CD4-positive, CD25-positive, alpha-beta regulatory T cell (primary cell): ENCODE measurements at regions not wholly inside any gene's neighbourhood (a gene's known extent, or its start where the extent isn't known, plus 50 kb on each side); places are given as distances from the start of the nearest gene placed in this dataset.

Source experiments
- ATAC-seq, 2 donors: fragments of 150-1000 bp; cut with Tn5 transposase; one replicate each; pipeline ENCODE4 v1.10.0; 2021; ENCODE audit warnings: low read depth in 2 of 2, moderate number of reproducible peaks in 2 of 2, moderate library complexity in 1 of 2
- DNase-seq, 3 donors: peaks; one replicate each; pipeline versions ENCODE4 v3.0.0 to v3.0.0-alpha.2; 2012 to 2022; ENCODE audit warnings: mixed read lengths in 1 of 3
- H3K27ac ChIP-seq: one replicate; pipeline ENCODE4 v1.7.0; 2013; ENCODE audit warnings: mild to moderate bottlenecking, low read length; ENCODE audit not compliant: insufficient read depth, poor library complexity, severe bottlenecking
- H3K27me3 ChIP-seq: one replicate; pipeline ENCODE4 v1.7.0; 2013; ENCODE audit warnings: low read length; ENCODE audit not compliant: control insufficient read depth, insufficient read depth
- H3K36me3 ChIP-seq: one replicate; pipeline ENCODE4 v1.7.0; 2013; ENCODE audit warnings: mild to moderate bottlenecking, low read length, moderate library complexity; ENCODE audit not compliant: control insufficient read depth, insufficient read depth
- H3K4me1 ChIP-seq: 2 replicates; pipeline ENCODE4 v1.7.0; 2013; ENCODE audit warnings: mild to moderate bottlenecking, low read length; ENCODE audit not compliant: insufficient read depth, control insufficient read depth, poor library complexity, severe bottlenecking
- H3K4me3 ChIP-seq: one replicate; pipeline ENCODE4 v1.7.0; 2013; ENCODE audit warnings: low read depth, mild to moderate bottlenecking, low read length, moderate library complexity
- H3K9me3 ChIP-seq, 2 experiments: 1 replicate in 1 of 2; 2 replicates in 1 of 2; pipeline ENCODE4 v1.7.0; 2013; ENCODE audit warnings: low read length in 2 of 2, mild to moderate bottlenecking in 1 of 2, moderate library complexity in 1 of 2; ENCODE audit not compliant: control insufficient read depth in 2 of 2
- H3K27ac Mint-ChIP-seq, 3 donors: one replicate each; pipeline ENCODE4 v1.8.0; 2020 to 2022; ENCODE audit warnings: mild to moderate bottlenecking in 3 of 3, mixed read lengths in 3 of 3, moderate library complexity in 2 of 3
- H3K27me3 Mint-ChIP-seq: one replicate; pipeline ENCODE4 v1.8.0; 2022; ENCODE audit warnings: mild to moderate bottlenecking, mixed read lengths
- H3K36me3 Mint-ChIP-seq: one replicate; pipeline ENCODE4 v1.8.0; 2020; ENCODE audit warnings: mixed read lengths
- H3K4me1 Mint-ChIP-seq, 4 donors: one replicate each; pipeline ENCODE4 v1.8.0; 2020 to 2022; ENCODE audit warnings: mixed read lengths in 4 of 4, mild to moderate bottlenecking in 1 of 4
- H3K4me3 Mint-ChIP-seq, 4 donors: one replicate each; pipeline ENCODE4 v1.8.0; 2020 to 2022; ENCODE audit warnings: mild to moderate bottlenecking in 4 of 4, mixed read lengths in 4 of 4, moderate library complexity in 3 of 4
- H3K9me3 Mint-ChIP-seq, 7 donors: one replicate each; pipeline ENCODE4 v1.8.0; 2020 to 2022; ENCODE audit warnings: mixed read lengths in 7 of 7, mild to moderate bottlenecking in 3 of 7, moderate library complexity in 2 of 7

DNA sequence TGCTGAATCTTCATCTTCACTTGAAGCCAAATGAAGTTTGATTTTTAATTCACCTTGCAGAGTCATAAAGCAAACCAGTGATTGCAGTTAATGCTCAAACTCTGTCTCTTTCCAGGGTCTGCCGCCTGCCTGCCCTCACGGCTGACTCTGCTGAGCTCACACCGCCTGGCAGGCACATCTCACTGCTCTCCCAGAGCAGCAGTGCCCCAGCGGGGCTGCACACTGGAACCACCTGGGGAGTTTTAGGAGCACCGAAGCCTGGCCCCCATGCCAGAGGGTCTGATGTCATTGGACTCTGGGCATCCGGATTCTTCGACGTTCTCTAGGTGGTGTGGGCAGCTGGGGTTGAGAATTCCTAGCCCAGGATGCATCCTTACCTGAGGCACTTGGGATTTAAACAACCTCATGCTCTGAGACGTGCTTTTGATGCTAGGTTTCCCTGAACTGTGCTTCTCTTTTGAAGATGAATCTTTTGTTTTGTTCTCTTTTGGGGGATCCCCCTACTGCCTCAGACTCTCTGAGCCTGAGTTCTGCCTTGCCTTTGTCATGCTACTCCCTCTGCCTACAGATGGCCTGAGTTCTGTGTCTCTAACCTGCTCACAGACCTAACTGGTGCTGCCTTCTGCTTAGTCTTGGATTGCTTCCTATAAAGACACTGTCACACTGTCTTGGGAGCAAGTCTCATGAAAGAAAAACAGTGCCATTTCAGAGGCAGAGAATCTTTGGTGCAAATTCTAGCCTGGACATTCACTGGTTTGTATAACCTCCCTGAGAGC is 438.1 kb upstream of the CCL2 start:
- peaks cover 9% of the 10 kb centered on the region for H3K27me3 Mint-ChIP-seq
- no peaks in the 10 kb centered on the region for H3K27me3 ChIP-seq
- no peaks in the 10 kb centered on the region for H3K36me3 Mint-ChIP-seq
- H3K9me3 Mint-ChIP-seq = peaks cover 0 to 1% (median 0%) of the 10 kb centered on the region in 7 donors
- no peaks in the 10 kb centered on the region for H3K4me1 Mint-ChIP-seq
- H3K27ac ChIP-seq = no peak overlapping the region
- no peaks in the 10 kb centered on the region for H3K9me3 ChIP-seq
- H3K4me3 Mint-ChIP-seq = no peak overlapping the region
- ATAC-seq (no peak), DNase-seq (no peak)
- H3K4me3 ChIP-seq = no peak overlapping the region
- no peaks in the 10 kb centered on the region for H3K4me1 ChIP-seq
- no peak overlapping the region for H3K27ac Mint-ChIP-seq
- H3K36me3 ChIP-seq = no peaks in the 10 kb centered on the region

DNA sequence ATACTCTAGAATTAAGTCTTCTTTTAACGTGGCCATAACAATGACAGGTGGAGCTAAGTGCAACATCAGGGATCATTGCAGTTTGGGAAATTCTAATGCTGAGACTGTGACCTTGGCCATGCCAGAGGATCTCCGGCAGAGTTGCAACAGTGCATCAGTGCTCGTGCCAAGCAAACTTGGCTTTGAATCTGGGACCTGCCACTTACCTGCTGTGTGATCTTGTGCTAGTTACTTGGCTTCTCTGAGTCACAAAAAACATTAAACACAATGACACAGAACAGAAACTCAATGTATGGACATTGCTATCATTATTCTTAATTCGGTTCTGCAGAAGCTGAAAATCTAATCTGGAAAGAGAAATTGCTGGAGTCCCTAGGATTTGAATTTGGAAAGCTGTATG is 435.5 kb upstream of the CCL2 start:
- Mint-ChIP-seq H3K27ac (no peak overlapping the region), H3K27me3 (peaks cover 9% of the 10 kb centered on the region), H3K4me3 (no peak overlapping the region)

DNA sequence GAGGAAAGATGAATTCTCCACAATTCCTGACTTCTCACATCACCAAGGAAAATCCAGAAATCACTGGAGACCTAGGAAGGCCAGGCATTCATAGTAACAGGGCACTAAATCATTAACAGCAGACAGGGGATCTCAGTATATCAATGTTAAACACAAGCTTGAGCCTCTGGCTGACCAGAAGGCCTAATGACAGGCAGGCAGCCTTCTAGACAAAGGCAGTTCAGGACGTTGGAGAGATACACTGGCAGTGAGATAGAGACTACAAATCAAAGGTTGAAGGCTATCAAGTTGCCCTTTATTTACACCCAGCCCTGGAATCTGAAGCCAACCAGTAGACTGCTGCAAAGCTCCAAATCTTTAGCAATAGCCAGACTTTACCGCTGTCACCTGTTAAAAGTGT is 422.8 kb upstream of the CCL2 start:
- Histone ChIP-seq H3K36me3 (no peaks in the 10 kb centered on the region), H3K27me3 (peaks cover 2% of the 10 kb centered on the region), H3K4me3 (no peak overlapping the region), H3K9me3 (no peaks in the 10 kb centered on the region), H3K4me1 (no peaks in the 10 kb centered on the region), H3K27ac (no peak overlapping the region)
- DNase-seq = no peak
- Mint-ChIP-seq H3K27me3 (no peaks in the 10 kb centered on the region), H3K4me1 (no peaks in the 10 kb centered on the region), H3K36me3 (no peaks in the 10 kb centered on the region), H3K27ac (no peak overlapping the region), H3K4me3 (no peak overlapping the region), H3K9me3 (peaks cover 0 to 3% (median 0%) of the 10 kb centered on the region in 7 donors)
- ATAC-seq = no peak

More for the DNA sequence above, 435.5 kb upstream of the CCL2 start:
- H3K9me3 Mint-ChIP-seq = peaks cover 0 to 1% (median 0%) of the 10 kb centered on the region in 7 donors
- Histone ChIP-seq H3K27me3 (no peaks in the 10 kb centered on the region), H3K9me3 (no peaks in the 10 kb centered on the region), H3K36me3 (no peaks in the 10 kb centered on the region), H3K4me1 (no peaks in the 10 kb centered on the region), H3K4me3 (no peak overlapping the region), H3K27ac (no peak overlapping the region)
- H3K36me3 Mint-ChIP-seq = no peaks in the 10 kb centered on the region
- DNase-seq (no peak), ATAC-seq (no peak)
- no peaks in the 10 kb centered on the region for H3K4me1 Mint-ChIP-seq

DNA sequence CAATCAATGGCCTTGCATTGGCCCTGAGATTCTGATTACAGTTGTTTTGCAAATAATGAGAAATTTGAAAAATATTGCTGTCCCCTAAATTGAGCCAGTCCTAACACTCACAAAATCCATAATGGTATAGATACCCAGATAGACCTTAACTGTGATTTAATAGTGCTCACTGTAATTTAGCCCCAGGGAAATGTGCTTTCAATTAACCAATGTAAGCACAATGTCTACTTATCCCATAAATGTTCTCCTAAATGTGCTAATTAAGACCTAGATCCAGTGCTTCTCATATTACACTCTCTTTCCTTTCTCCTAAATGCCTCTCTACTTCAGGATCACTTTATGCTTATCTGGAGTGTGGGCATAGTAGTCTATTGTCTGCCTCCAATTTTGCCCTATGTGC is 417.8 kb upstream of the CCL2 start:
- Histone ChIP-seq H3K36me3 (no peaks in the 10 kb centered on the region), H3K4me1 (no peaks in the 10 kb centered on the region), H3K27me3 (peaks cover 2% of the 10 kb centered on the region), H3K27ac (no peak overlapping the region), H3K9me3 (no peaks in the 10 kb centered on the region), H3K4me3 (no peak overlapping the region)
- Mint-ChIP-seq H3K9me3 (peaks cover 0 to 7% (median 0%) of the 10 kb centered on the region in 7 donors), H3K4me3 (no peak overlapping the region), H3K36me3 (no peaks in the 10 kb centered on the region), H3K27me3 (no peaks in the 10 kb centered on the region), H3K27ac (no peak overlapping the region), H3K4me1 (no peaks in the 10 kb centered on the region)
- DNase-seq = no peak
- ATAC-seq = no peak

DNA sequence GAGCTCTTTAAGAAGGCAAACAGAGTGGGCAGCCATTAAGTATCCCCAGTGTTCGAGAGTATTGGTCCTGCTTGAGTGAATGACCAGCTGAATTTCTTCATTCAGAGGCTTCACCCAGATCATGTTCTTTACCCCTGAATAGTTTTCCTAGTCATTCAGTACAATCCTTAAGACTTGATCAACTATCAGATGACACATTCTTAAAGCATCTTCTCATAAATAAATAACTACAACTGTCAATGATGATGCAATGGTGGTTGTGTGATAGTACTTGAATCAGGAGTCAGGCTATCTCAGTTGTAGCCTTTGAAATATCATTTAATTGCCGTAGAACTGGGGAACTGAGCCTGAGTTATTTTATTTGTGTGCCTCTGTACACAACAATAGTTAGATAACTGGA is 416.8 kb upstream of the CCL2 start:
- no peaks in the 10 kb centered on the region for H3K36me3 Mint-ChIP-seq
- DNase-seq = no peak
- Histone ChIP-seq H3K36me3 (no peaks in the 10 kb centered on the region), H3K4me1 (no peaks in the 10 kb centered on the region), H3K27me3 (peaks cover 2% of the 10 kb centered on the region), H3K4me3 (no peak overlapping the region), H3K27ac (no peak overlapping the region), H3K9me3 (no peaks in the 10 kb centered on the region)
- no peak for ATAC-seq
- H3K9me3 Mint-ChIP-seq = peaks cover 0 to 7% (median 0%) of the 10 kb centered on the region in 7 donors
- H3K27ac Mint-ChIP-seq = no peak overlapping the region
- H3K27me3 Mint-ChIP-seq = no peaks in the 10 kb centered on the region
- H3K4me1 Mint-ChIP-seq = no peaks in the 10 kb centered on the region
- no peak overlapping the region for H3K4me3 Mint-ChIP-seq

- H3K36me3 Mint-ChIP-seq = no peaks in the 10 kb centered on the region
- H3K36me3 ChIP-seq = no peaks in the 10 kb centered on the region
- no peak for DNase-seq
- H3K9me3 Mint-ChIP-seq = no peaks in the 10 kb centered on the region
- H3K4me3 Mint-ChIP-seq = no peak overlapping the region
- ATAC-seq = no peak
- no peak overlapping the region for H3K27ac ChIP-seq
- peaks cover 3% of the 10 kb centered on the region for H3K27me3 ChIP-seq
- no peak overlapping the region for H3K4me3 ChIP-seq
- H3K9me3 ChIP-seq = no peaks in the 10 kb centered on the region
- H3K27ac Mint-ChIP-seq = no peak overlapping the region
- no peaks in the 10 kb centered on the region for H3K4me1 ChIP-seq
- no peaks in the 10 kb centered on the region for H3K27me3 Mint-ChIP-seq
- H3K4me1 Mint-ChIP-seq = no peaks in the 10 kb centered on the region
Measured at GRCh38 chr17:33847900-33848299, 407.2 kb upstream of the CCL2 start.

DNA sequence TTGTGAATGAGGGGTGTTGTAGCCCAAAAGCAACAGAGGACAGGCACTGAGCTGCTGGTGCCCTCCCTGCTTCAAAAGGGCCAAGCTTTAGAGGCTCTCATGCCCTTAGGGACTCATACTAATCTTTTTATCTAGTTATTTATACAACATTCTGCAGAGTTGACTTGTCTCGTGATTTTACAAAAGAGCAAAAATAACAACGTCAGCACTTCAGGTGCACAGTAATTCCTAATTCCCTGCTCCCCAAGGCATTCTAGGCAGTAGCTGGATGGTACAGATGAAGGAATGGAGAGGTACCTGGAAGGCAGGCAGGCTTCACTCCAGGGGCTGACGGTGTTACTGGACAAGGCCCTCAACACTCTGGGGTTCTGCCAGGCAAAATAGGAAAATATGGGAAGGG is 406.7 kb upstream of the CCL2 start:
- Histone ChIP-seq H3K27ac (no peak overlapping the region), H3K4me3 (no peak overlapping the region), H3K4me1 (no peaks in the 10 kb centered on the region), H3K36me3 (no peaks in the 10 kb centered on the region), H3K27me3 (peaks cover 3% of the 10 kb centered on the region), H3K9me3 (no peaks in the 10 kb centered on the region)
- Mint-ChIP-seq H3K36me3 (no peaks in the 10 kb centered on the region), H3K9me3 (no peaks in the 10 kb centered on the region), H3K27me3 (no peaks in the 10 kb centered on the region), H3K4me1 (no peaks in the 10 kb centered on the region), H3K27ac (no peak overlapping the region), H3K4me3 (no peak overlapping the region)
- ATAC-seq = no peak
- no peak for DNase-seq

GRCh38 chr17:33854596-33854995 is 400.5 kb upstream of the CCL2 start:
- no peaks in the 10 kb centered on the region for H3K4me1 ChIP-seq
- no peak overlapping the region for H3K27ac ChIP-seq
- H3K4me1 Mint-ChIP-seq = no peaks in the 10 kb centered on the region
- no peaks in the 10 kb centered on the region for H3K9me3 ChIP-seq
- no peaks in the 10 kb centered on the region for H3K36me3 Mint-ChIP-seq
- DNase-seq = no peak
- no peaks in the 10 kb centered on the region for H3K9me3 Mint-ChIP-seq
- no peak overlapping the region for H3K4me3 Mint-ChIP-seq
- peaks cover 4% of the 10 kb centered on the region for H3K27me3 Mint-ChIP-seq
- H3K27me3 ChIP-seq = peaks cover 3% of the 10 kb centered on the region
- no peak overlapping the region for H3K4me3 ChIP-seq
- H3K36me3 ChIP-seq = no peaks in the 10 kb centered on the region
- H3K27ac Mint-ChIP-seq = no peak overlapping the region
- no peak for ATAC-seq
